H9 (cell line): ENCODE measurements at regions not wholly inside any gene's neighbourhood (a gene's known extent, or its start where the extent isn't known, plus 50 kb on each side); places are given as distances from the start of the nearest gene placed in this dataset.
"Not testable (repeated sequence)": the region's sequence is repeated elsewhere in the genome, so short reads cannot be mapped to it uniquely, and the experiment has no call there.

Experiments
- DNase-seq: peaks from one replicate; pipeline ENCODE4 v3.0.0-alpha.2; 2017
- H2AFZ ChIP-seq: one replicate; pipeline ENCODE4 v1.6.1; 2013; ENCODE audit warnings: mild to moderate bottlenecking, low read length, control low read depth, moderate library complexity
- H2AK5ac ChIP-seq: 2 replicates; pipeline ENCODE4 v1.6.1; 2013; ENCODE audit warnings: low read length, control low read depth, mixed read lengths; ENCODE audit not compliant: insufficient read length
- H2BK120ac ChIP-seq: one replicate; pipeline ENCODE4 v1.6.1; 2013; ENCODE audit warnings: low read depth, mild to moderate bottlenecking, low read length, control low read depth, inconsistent platforms; ENCODE audit not compliant: poor library complexity, severe bottlenecking
- H2BK12ac ChIP-seq: 2 replicates; pipeline ENCODE4 v1.6.1; 2013; ENCODE audit warnings: low read length, control low read depth, mixed read lengths, low read depth; ENCODE audit not compliant: insufficient read length
- H2BK15ac ChIP-seq: 2 replicates; pipeline ENCODE4 v1.6.1; 2013; ENCODE audit warnings: low read depth, low read length, control low read depth
- H2BK20ac ChIP-seq: one replicate; pipeline ENCODE4 v1.6.1; 2013; ENCODE audit warnings: low read depth, mild to moderate bottlenecking, low read length, control low read depth, inconsistent platforms; ENCODE audit not compliant: poor library complexity, severe bottlenecking
- H2BK5ac ChIP-seq: 2 replicates; pipeline ENCODE4 v1.6.1; 2013; ENCODE audit warnings: low read length, control low read depth, mixed read lengths; ENCODE audit not compliant: insufficient read length
- H3K14ac ChIP-seq: 2 replicates; pipeline ENCODE4 v1.6.1; 2013; ENCODE audit warnings: low read length, control low read depth; ENCODE audit not compliant: insufficient read depth
- H3K18ac ChIP-seq: 2 replicates; pipeline ENCODE4 v1.6.1; 2013; ENCODE audit warnings: low read depth, mild to moderate bottlenecking, mixed read lengths, low read length, control low read depth; ENCODE audit not compliant: insufficient read length
- H3K23ac ChIP-seq: 2 replicates; pipeline ENCODE4 v1.6.1; 2013; ENCODE audit warnings: low read length, control low read depth, mixed read lengths, low read depth; ENCODE audit not compliant: insufficient read length
- H3K23me2 ChIP-seq: 2 replicates; pipeline ENCODE4 v1.6.1; 2013; ENCODE audit warnings: low read depth, mild to moderate bottlenecking, mixed read lengths, low read length, control low read depth; ENCODE audit not compliant: insufficient read length, poor library complexity, severe bottlenecking
- H3K27ac ChIP-seq: 2 replicates; pipeline ENCODE4 v1.5.1; 2013; ENCODE audit warnings: low read length, control low read depth, mixed read lengths, low read depth; ENCODE audit not compliant: insufficient read length
- H3K27me3 ChIP-seq: 2 replicates; pipeline ENCODE4 v1.6.1; 2013; ENCODE audit warnings: low read length, control low read depth, inconsistent platforms; ENCODE audit not compliant: insufficient read depth
- H3K4ac ChIP-seq: 2 replicates; pipeline ENCODE4 v1.6.1; 2013; ENCODE audit warnings: low read depth, mild to moderate bottlenecking, control low read depth, inconsistent platforms, low read length, moderate library complexity
- H3K4me1 ChIP-seq: 2 replicates; pipeline ENCODE4 v1.6.1; 2013; ENCODE audit warnings: low read length, control low read depth, inconsistent platforms; ENCODE audit not compliant: insufficient read depth
- H3K4me2 ChIP-seq: 2 replicates; pipeline ENCODE4 v1.6.1; 2013; ENCODE audit warnings: low read length, control low read depth, mixed read lengths; ENCODE audit not compliant: insufficient read length, insufficient read depth
- H3K56ac ChIP-seq: 2 replicates; pipeline ENCODE4 v1.6.1; 2013; ENCODE audit warnings: low read depth, mild to moderate bottlenecking, mixed read lengths, low read length, control low read depth; ENCODE audit not compliant: insufficient read length
- H3K79me1 ChIP-seq: 2 replicates; pipeline ENCODE4 v1.6.1; 2013; ENCODE audit warnings: low read depth, mild to moderate bottlenecking, moderate library complexity, low read length, control low read depth, inconsistent platforms; ENCODE audit not compliant: insufficient read depth, poor library complexity, severe bottlenecking
- H3K79me2 ChIP-seq: 2 replicates; pipeline ENCODE4 v1.6.1; 2013; ENCODE audit warnings: low read length, control low read depth, inconsistent platforms; ENCODE audit not compliant: insufficient read depth
- H3K9ac ChIP-seq: 2 replicates; pipeline ENCODE4 v1.6.1; 2013; ENCODE audit warnings: low read length, control low read depth, mixed read lengths; ENCODE audit not compliant: insufficient read length; ENCODE audit errors: extremely low read depth
- H3K9me3 ChIP-seq: one replicate; pipeline ENCODE4 v1.6.1; 2013; ENCODE audit warnings: low read depth, low read length, inconsistent platforms; ENCODE audit not compliant: control insufficient read depth
- H3T11ph ChIP-seq: one replicate; pipeline ENCODE4 v1.6.1; 2013; ENCODE audit warnings: mild to moderate bottlenecking, low read length, control low read depth, inconsistent platforms
- H4K20me1 ChIP-seq: one replicate; pipeline ENCODE4 v1.6.1; 2013; ENCODE audit not compliant: control insufficient read depth, insufficient read length, insufficient read depth
- H4K5ac ChIP-seq: 2 replicates; pipeline ENCODE4 v1.6.1; 2013; ENCODE audit warnings: low read depth, mild to moderate bottlenecking, mixed read lengths, low read length, control low read depth; ENCODE audit not compliant: insufficient read length
- H4K8ac ChIP-seq: replicated peaks from 2 replicates; pipeline ENCODE4 v1.6.1; 2013; ENCODE audit warnings: low read length, control low read depth, mixed read lengths, low read depth; ENCODE audit not compliant: insufficient read length
- H4K91ac ChIP-seq: 2 replicates; pipeline ENCODE4 v1.6.1; 2013; ENCODE audit warnings: low read depth, mild to moderate bottlenecking, moderate library complexity, mixed read lengths, low read length, control low read depth; ENCODE audit not compliant: insufficient read length
- H3K27ac Mint-ChIP-seq, 3 experiments: 2 replicates in 2 of 3; 3 replicates in 1 of 3; pipeline ENCODE4 v1.8.0; 2020 to 2021; ENCODE audit warnings: mixed read lengths in 3 of 3, mild to moderate bottlenecking in 1 of 3, moderate library complexity in 1 of 3
- H3K27me3 Mint-ChIP-seq: 2 replicates; pipeline ENCODE4 v1.8.0; 2021; ENCODE audit warnings: low read depth, mild to moderate bottlenecking, moderate library complexity, mixed read lengths
- H3K36me3 Mint-ChIP-seq, 3 experiments: 2 replicates in 2 of 3; 3 replicates in 1 of 3; pipeline ENCODE4 v1.8.0; 2020 to 2021; ENCODE audit warnings: low read depth in 3 of 3, mixed read lengths in 3 of 3; ENCODE audit not compliant: insufficient read depth in 1 of 3
- H3K4me1 Mint-ChIP-seq, 2 experiments: 2 replicates each; pipeline ENCODE4 v1.8.0; 2020; ENCODE audit warnings: mixed read lengths in 2 of 2
- H3K4me3 Mint-ChIP-seq, 2 experiments: 2 replicates in 1 of 2; 3 replicates in 1 of 2; pipeline ENCODE4 v1.8.0; 2020 to 2021; ENCODE audit warnings: mild to moderate bottlenecking in 2 of 2, mixed read lengths in 2 of 2, moderate library complexity in 1 of 2
- H3K9me3 Mint-ChIP-seq, 2 experiments: 2 replicates in 1 of 2; 3 replicates in 1 of 2; pipeline ENCODE4 v1.8.0; 2020; ENCODE audit warnings: mild to moderate bottlenecking in 2 of 2, mixed read lengths in 2 of 2, moderate library complexity in 1 of 2
- WGBS: extraction: QIAGEN DNeasy Blood & Tissue Kit; methylation state at CpG from one replicate; pipeline ENCODE4 v1.1.7; 2013; ENCODE audit warnings: missing lambda C conversion rate, low lambda C conversion rate, mixed read lengths; ENCODE audit not compliant: insufficient read length; ENCODE audit errors: extremely low coverage; 5-methylcytosine and 5-hydroxymethylcytosine counted together
- TF ChIP-seq, protein P1 (sequence below): fragments of 200-600 bp; sonication (generic); conservative IDR thresholded peaks from 3 replicates; pipeline ENCODE4 v1.8.0; 2021; ENCODE audit warnings: antibody characterized with exemption, mild to moderate bottlenecking

DNA sequence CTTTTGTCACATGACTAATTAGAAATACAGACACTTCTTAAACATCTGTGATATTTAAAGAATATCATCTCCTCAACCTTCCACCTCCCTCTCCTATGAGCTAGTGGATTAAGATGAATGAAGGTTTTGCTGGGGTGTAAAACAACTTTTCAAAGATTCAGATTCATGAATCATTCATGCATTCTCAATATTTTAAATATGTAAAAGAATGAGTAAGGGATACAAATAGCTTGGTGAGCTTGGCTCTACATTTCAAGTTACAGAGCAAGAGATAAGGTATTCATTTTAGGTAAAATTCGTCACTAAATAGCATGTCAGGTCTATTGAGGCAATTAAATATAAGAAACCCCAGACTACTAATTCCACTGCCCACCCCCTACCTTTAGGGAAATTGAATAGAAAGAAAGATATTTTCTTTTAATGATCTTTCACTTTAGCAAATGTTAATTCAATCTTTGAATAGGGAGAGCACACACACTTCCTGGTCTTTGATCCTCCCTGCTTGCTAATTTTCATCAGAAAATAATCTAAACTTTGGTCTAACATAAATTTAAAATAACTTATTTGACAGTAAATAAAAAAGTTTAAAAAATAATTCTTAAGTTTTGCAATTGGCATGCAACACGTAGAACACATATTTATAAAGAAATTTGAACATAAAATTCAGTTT, 486.9 kb upstream of the ITGA1 start:
- no peak overlapping the region for H3K56ac ChIP-seq
- no peak overlapping the region for H3T11ph ChIP-seq
- no peak overlapping the region for H3K4me2 ChIP-seq
- H4K91ac ChIP-seq, result no peak overlapping the region
- H3K4ac ChIP-seq, result no peak overlapping the region
- no peak overlapping the region for H4K5ac ChIP-seq
- no peak overlapping the region for H2BK20ac ChIP-seq
- Mint-ChIP-seq H3K9me3 (peaks cover 30 to 31% of the 10 kb centered on the region in 2 experiments), H3K4me3 (no peak overlapping the region), H3K36me3 (peaks cover 10 to 23% (median 10%) of the 10 kb centered on the region in 3 experiments), H3K27ac (no peak overlapping the region), H3K4me1 (no peaks in the 10 kb centered on the region), H3K27me3 (peaks cover 2% of the 10 kb centered on the region; the same call in 1 of the 2 replicates)
- H2AK5ac ChIP-seq, result no peak overlapping the region
- TF ChIP-seq, protein P1, sequence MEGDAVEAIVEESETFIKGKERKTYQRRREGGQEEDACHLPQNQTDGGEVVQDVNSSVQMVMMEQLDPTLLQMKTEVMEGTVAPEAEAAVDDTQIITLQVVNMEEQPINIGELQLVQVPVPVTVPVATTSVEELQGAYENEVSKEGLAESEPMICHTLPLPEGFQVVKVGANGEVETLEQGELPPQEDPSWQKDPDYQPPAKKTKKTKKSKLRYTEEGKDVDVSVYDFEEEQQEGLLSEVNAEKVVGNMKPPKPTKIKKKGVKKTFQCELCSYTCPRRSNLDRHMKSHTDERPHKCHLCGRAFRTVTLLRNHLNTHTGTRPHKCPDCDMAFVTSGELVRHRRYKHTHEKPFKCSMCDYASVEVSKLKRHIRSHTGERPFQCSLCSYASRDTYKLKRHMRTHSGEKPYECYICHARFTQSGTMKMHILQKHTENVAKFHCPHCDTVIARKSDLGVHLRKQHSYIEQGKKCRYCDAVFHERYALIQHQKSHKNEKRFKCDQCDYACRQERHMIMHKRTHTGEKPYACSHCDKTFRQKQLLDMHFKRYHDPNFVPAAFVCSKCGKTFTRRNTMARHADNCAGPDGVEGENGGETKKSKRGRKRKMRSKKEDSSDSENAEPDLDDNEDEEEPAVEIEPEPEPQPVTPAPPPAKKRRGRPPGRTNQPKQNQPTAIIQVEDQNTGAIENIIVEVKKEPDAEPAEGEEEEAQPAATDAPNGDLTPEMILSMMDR, result no peak
- no peaks in the 10 kb centered on the region for H3K79me2 ChIP-seq
- H4K20me1 ChIP-seq, result no peaks in the 10 kb centered on the region
- no peaks in the 10 kb centered on the region for H3K4me1 ChIP-seq
- no peaks in the 10 kb centered on the region for H3K79me1 ChIP-seq
- no peak overlapping the region for H3K9ac ChIP-seq
- H3K23me2 ChIP-seq, result no peaks in the 10 kb centered on the region
- H3K23ac ChIP-seq, result no peak overlapping the region
- no peak overlapping the region for H2BK12ac ChIP-seq
- no peak overlapping the region for H2BK120ac ChIP-seq
- H3K14ac ChIP-seq, result no peak overlapping the region
- H3K18ac ChIP-seq, result no peak overlapping the region
- no peak overlapping the region for H2BK15ac ChIP-seq
- H3K9me3 ChIP-seq, result peaks cover 17% of the 10 kb centered on the region
- no peak overlapping the region for H2AFZ ChIP-seq
- no peak overlapping the region for H3K27ac ChIP-seq
- DNase-seq, result no peak
- H2BK5ac ChIP-seq, result no peak overlapping the region
- H4K8ac ChIP-seq, result no peak overlapping the region
- no CpG with 5 or more reads among the region's 2 CpGs for WGBS
- H3K27me3 ChIP-seq, result no peaks in the 10 kb centered on the region

DNA sequence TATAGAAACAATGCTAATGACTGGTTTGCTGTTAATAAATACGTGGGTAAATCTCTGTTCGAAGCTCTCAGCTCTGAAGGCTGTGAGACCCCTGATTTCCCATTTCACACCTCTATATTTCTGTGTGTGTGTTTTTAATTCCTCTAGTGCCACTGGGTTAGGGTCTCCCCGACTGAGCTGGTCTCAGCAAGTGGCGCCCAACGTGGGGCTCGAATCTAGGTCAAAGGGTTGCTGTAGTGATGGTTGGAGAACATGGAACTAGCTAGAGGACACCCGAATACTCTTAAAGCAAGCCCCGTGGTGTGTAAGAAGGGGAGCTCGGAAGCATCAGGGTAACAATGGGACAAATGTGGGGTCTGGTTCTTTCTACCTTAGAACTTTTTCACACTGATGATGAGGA, 482.9 kb upstream of the ITGA1 start:
- H3K27ac ChIP-seq, H3K4me3 Mint-ChIP-seq, H2BK5ac ChIP-seq, H3K18ac ChIP-seq, H3K27me3 Mint-ChIP-seq, H3K14ac ChIP-seq, H3K56ac ChIP-seq, H2BK120ac ChIP-seq, H3K4ac ChIP-seq, H2AK5ac ChIP-seq, H3K4me2 ChIP-seq, H2AFZ ChIP-seq, H4K8ac ChIP-seq, H2BK12ac ChIP-seq, H3K9ac ChIP-seq, H3K23ac ChIP-seq, H3K27me3 ChIP-seq, H4K20me1 ChIP-seq, H4K5ac ChIP-seq, H2BK15ac ChIP-seq, H3K79me2 ChIP-seq, H3T11ph ChIP-seq, H4K91ac ChIP-seq, H3K4me1 ChIP-seq, H3K4me1 Mint-ChIP-seq, H3K27ac Mint-ChIP-seq, H2BK20ac ChIP-seq, H3K79me1 ChIP-seq, H3K23me2 ChIP-seq: not testable (repeated sequence)
- peaks cover 20% of the 10 kb centered on the region for H3K9me3 ChIP-seq
- no CpG with 5 or more reads among the region's 9 CpGs for WGBS
- Mint-ChIP-seq H3K9me3 (peaks cover 42 to 43% of the 10 kb centered on the region in 2 experiments), H3K36me3 (peaks cover 15 to 39% (median 19%) of the 10 kb centered on the region in 3 experiments)
- DNase-seq, result peak; percentile 23
